DND-41 (cell line): ENCODE measurements at regions not wholly inside any gene's neighbourhood (a gene's known extent, or its start where the extent isn't known, plus 50 kb on each side); places are given as distances from the start of the nearest gene placed in this dataset.

Source experiments
- ATAC-seq: fragments of 200-7000 bp; cut with Tn5 transposase; 3 replicates; pipeline ENCODE4 v1.9.1; 2021; ENCODE audit warnings: low read depth; ENCODE audit not compliant: insufficient read depth
- DNase-seq: peaks from one replicate; pipeline ENCODE4 v3.0.0-alpha.2; 2020
- H2AFZ ChIP-seq: 2 replicates; pipeline ENCODE4 v1.6.0; 2012; ENCODE audit warnings: low read depth, low read length
- H3K27ac ChIP-seq: 2 replicates; pipeline ENCODE4 v1.5.1; 2012; ENCODE audit warnings: low read length, inconsistent platforms
- H3K27me3 ChIP-seq: fragments of 200-600 bp; sonication (generic); 2 replicates; pipeline ENCODE4 v1.6.0; 2012; ENCODE audit warnings: low read length, mild to moderate bottlenecking, inconsistent platforms; ENCODE audit not compliant: insufficient read depth, poor library complexity
- H3K36me3 ChIP-seq: 2 replicates; pipeline ENCODE4 v1.5.1; 2012; ENCODE audit warnings: low read length, inconsistent platforms; ENCODE audit not compliant: insufficient read depth
- H3K4me1 ChIP-seq: 2 replicates; pipeline ENCODE4 v1.5.1; 2012; ENCODE audit warnings: mild to moderate bottlenecking, low read length; ENCODE audit not compliant: insufficient read depth
- H3K4me2 ChIP-seq: 2 replicates; pipeline ENCODE4 v1.6.0; 2012; ENCODE audit warnings: mild to moderate bottlenecking, moderate library complexity, low read length, inconsistent platforms; ENCODE audit not compliant: insufficient read depth
- H3K4me3 ChIP-seq, 2 experiments: fragments of 200-600 bp in 1 of 2; shearing (Covaris generic) in 1 of 2; 2 replicates each; pipeline ENCODE4 v1.5.1; 2012 to 2016; ENCODE audit warnings: inconsistent platforms in 2 of 2, low read length in 2 of 2, mild to moderate bottlenecking in 2 of 2, low read depth in 1 of 2, moderate library complexity in 1 of 2
- H3K79me2 ChIP-seq: 2 replicates; pipeline ENCODE4 v1.6.0; 2012; ENCODE audit warnings: low read length, inconsistent platforms; ENCODE audit not compliant: insufficient read depth
- H3K9ac ChIP-seq: 2 replicates; pipeline ENCODE4 v1.6.0; 2012; ENCODE audit warnings: low read depth, mild to moderate bottlenecking, inconsistent platforms, low read length, moderate library complexity
- H3K9me3 ChIP-seq: 2 replicates; pipeline ENCODE4 v1.5.1; 2012; ENCODE audit warnings: low read length, moderate library complexity, mild to moderate bottlenecking, inconsistent platforms; ENCODE audit not compliant: insufficient read depth, severe bottlenecking
- H4K20me1 ChIP-seq: 2 replicates; pipeline ENCODE4 v1.6.0; 2012; ENCODE audit warnings: low read length; ENCODE audit not compliant: insufficient read depth
- EZH2 ChIP-seq: IDR thresholded peaks from 3 replicates; pipeline ENCODE4 v1.6.1; 2012; ENCODE audit warnings: borderline replicate concordance, low read depth, mild to moderate bottlenecking, moderate library complexity, low read length, inconsistent platforms; ENCODE audit not compliant: severe bottlenecking
- TF ChIP-seq, protein P1 (sequence below): IDR thresholded peaks from 2 replicates; pipeline ENCODE4 v1.5.1; 2012; ENCODE audit warnings: borderline replicate concordance, low read length, moderate library complexity, mild to moderate bottlenecking; ENCODE audit not compliant: poor library complexity, severe bottlenecking; ENCODE audit errors: extremely low read depth

DNA sequence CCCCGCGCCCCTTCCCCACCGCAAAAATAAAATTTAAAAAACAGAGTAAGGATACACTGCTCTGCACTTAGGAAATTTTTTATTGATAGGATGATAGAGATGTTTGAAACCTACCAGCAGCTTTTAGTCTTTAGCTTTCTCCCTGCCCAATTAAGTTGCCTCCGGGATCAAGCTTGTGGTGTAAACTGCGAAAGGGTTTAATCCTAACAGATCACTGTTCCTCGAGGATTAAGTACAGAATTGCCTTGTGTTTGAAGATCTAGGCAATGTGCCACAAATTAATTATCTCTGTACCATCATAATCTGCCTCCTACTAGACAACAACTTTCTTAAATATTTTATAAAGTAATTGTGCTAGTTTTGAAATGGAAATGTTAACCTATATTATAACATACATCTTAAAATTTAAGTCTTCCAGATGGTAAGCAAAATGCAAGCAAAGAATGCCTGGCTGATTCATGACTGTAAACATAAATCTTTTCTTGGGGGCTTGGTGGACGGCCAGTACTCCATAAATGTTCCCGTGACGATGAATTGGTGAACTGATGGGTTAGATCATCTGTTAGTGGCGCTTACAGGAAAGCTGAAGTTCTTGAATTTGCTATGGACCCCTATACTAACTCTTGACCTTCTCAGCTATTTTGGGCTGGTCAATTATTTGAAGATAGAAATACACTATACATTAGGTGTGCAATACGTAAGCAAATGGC lies 58.0 kb upstream of the ARHGAP18 start:
- no peaks in the 10 kb centered on the region for H3K79me2 ChIP-seq
- H3K27me3 ChIP-seq: peaks cover 17% of the 10 kb centered on the region
- H3K9ac ChIP-seq: peak overlapping the region; percentile 22; the same call in 1 of the 2 replicates
- H3K4me3 ChIP-seq: peak overlapping the region; percentile 3 to 58; a peak in 3 of 4 replicates
- no peak for TF ChIP-seq EZH2
- TF ChIP-seq, protein P1, sequence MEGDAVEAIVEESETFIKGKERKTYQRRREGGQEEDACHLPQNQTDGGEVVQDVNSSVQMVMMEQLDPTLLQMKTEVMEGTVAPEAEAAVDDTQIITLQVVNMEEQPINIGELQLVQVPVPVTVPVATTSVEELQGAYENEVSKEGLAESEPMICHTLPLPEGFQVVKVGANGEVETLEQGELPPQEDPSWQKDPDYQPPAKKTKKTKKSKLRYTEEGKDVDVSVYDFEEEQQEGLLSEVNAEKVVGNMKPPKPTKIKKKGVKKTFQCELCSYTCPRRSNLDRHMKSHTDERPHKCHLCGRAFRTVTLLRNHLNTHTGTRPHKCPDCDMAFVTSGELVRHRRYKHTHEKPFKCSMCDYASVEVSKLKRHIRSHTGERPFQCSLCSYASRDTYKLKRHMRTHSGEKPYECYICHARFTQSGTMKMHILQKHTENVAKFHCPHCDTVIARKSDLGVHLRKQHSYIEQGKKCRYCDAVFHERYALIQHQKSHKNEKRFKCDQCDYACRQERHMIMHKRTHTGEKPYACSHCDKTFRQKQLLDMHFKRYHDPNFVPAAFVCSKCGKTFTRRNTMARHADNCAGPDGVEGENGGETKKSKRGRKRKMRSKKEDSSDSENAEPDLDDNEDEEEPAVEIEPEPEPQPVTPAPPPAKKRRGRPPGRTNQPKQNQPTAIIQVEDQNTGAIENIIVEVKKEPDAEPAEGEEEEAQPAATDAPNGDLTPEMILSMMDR: no peak
- peak overlapping the region; percentile 3; the same call in 1 of the 2 replicates for H3K27ac ChIP-seq
- H3K9me3 ChIP-seq: no peaks in the 10 kb centered on the region
- H2AFZ ChIP-seq: no peak overlapping the region
- DNase-seq (no peak), ATAC-seq (no peak)
- peaks cover 25% of the 10 kb centered on the region for H3K4me1 ChIP-seq
- H4K20me1 ChIP-seq: no peaks in the 10 kb centered on the region
- no peaks in the 10 kb centered on the region for H3K36me3 ChIP-seq
- peak overlapping the region; percentile 88 for H3K4me2 ChIP-seq

DNA sequence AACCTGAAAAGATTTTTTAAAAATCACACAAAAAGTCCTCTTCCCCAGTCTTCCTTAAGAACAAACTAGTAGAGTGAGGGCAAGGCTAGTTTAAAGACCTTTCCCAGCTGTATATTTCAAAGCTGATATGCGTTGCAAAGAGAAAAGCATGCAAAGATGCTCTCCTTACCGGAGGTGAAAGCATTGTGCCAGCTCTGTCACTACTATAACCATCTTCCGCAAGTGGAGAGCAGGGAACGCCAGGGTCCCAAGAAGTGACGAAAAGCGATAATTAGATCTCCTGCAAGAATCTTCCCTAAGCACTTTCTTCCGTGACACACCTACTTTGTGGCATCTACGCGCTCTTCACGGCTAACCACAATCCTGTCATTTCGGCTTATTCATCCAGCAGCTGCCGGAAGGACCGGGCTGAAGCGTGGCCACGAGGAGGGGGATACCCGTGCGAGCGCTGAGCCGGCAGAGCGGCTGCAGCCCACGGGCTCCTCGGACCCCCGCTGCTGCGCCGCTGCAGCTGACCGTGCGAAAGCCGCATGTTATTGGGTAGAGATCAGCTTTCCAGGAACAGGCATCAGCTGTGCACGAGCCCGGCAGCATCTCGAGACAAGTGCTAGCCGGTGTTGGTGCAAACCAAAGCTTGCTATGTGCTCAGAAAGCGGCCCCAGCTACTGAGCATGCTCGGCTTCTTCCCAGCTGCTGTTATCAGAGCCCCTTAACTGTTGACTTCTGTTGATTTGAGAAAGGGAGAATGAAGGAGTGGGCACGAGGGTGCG lies 57.2 kb upstream of the ARHGAP18 start:
- Histone ChIP-seq H4K20me1 (no peaks in the 10 kb centered on the region), H3K4me3 (peak overlapping the region; percentile 3 to 58; a peak in 3 of 4 replicates), H3K9ac (peak overlapping the region; percentile 22; the same call in 1 of the 2 replicates), H3K79me2 (no peaks in the 10 kb centered on the region), H3K27me3 (peaks cover 17% of the 10 kb centered on the region), H3K36me3 (no peaks in the 10 kb centered on the region), H3K4me1 (peaks cover 25% of the 10 kb centered on the region), H3K4me2 (peak overlapping the region; percentile 88), H3K9me3 (no peaks in the 10 kb centered on the region), H3K27ac (peak overlapping the region; percentile 3; the same call in 1 of the 2 replicates), H2AFZ (peak overlapping the region; percentile 58; the same call in 1 of the 2 replicates)
- no peak for TF ChIP-seq EZH2
- TF ChIP-seq, protein P1: no peak
- ATAC-seq (peak; percentile 91), DNase-seq (peak; percentile 86)

DNA sequence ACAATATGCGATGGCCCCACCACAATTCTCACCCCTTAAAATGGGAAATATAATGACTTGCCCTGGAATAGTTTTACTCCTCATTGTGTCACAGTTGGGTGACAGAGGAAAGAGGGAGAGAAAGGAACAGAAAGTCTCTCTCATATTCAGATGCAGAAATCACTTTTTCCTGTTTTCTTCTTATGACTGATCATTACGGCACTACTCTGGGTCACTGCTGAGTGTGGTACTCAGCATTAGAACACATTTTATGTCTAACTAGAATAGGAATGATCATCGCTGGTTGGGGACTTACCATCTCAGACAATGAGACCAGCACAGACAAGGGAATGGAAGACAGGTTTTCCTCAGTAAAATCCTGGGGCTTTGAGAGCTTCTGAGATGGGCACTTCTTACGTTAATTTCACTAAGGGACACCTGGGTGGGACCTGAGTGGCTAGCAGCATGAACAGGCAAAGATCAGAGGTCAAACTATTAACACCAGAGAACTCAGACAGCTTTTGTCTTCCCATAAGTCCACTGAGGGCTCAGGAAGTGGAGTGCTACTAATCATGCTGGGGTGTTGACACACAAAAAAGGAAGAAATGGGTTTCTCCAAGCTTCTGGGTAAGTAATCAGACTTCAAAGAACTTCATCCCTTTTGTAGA lies 54.9 kb upstream of the ARHGAP18 start:
- Histone ChIP-seq H3K27me3 (peaks cover 17% of the 10 kb centered on the region), H3K27ac (no peak overlapping the region), H3K4me2 (no peak overlapping the region), H3K4me3 (no peak overlapping the region), H3K4me1 (peaks cover 25% of the 10 kb centered on the region), H4K20me1 (no peaks in the 10 kb centered on the region), H2AFZ (no peak overlapping the region), H3K36me3 (no peaks in the 10 kb centered on the region), H3K79me2 (no peaks in the 10 kb centered on the region), H3K9ac (no peak overlapping the region), H3K9me3 (no peaks in the 10 kb centered on the region)
- no peak for ATAC-seq
- TF ChIP-seq, protein P1: no peak
- TF ChIP-seq EZH2: no peak
- no peak for DNase-seq
